Gastrocnemius medialis (tissue), 4 donors: ENCODE measurements at regions not wholly inside any gene's neighbourhood (a gene's known extent, or its start where the extent isn't known, plus 50 kb on each side); places are given as distances from the start of the nearest gene placed in this dataset.

Experiments used
- ATAC-seq, 2 donors: fragments of 150-250 bp; one replicate each; pipeline ENCODE4 v1.9.1; 2016
- DNase-seq, 2 donors: peaks; one replicate each; pipeline ENCODE4 v3.0.0-alpha.2; 2019
- H3K27ac ChIP-seq, 4 donors: fragments of 200-600 bp; sonication (generic); 1 replicate in 1 of 4; 2 replicates in 3 of 4; pipeline ENCODE4 v1.5.1; 2016 to 2018; ENCODE audit warnings: mild to moderate bottlenecking in 2 of 4, moderate library complexity in 1 of 4
- H3K27me3 ChIP-seq, 3 donors: fragments of 200-600 bp; sonication (generic) in 2 of 3; 1 replicate in 1 of 3; 2 replicates in 2 of 3; pipeline versions ENCODE4 v1.5.1 to v1.6.0; 2016 to 2019; ENCODE audit warnings: mild to moderate bottlenecking in 1 of 3, moderate library complexity in 1 of 3
- H3K36me3 ChIP-seq, 2 donors: fragments of 200-600 bp; sonication (generic) in 1 of 2; one replicate each; pipeline ENCODE4 v1.5.1; 2017 to 2018
- H3K4me1 ChIP-seq, 2 donors: fragments of 200-600 bp; sonication (generic) in 1 of 2; one replicate each; pipeline ENCODE4 v1.5.1; 2016 to 2017; ENCODE audit warnings: mild to moderate bottlenecking in 2 of 2
- H3K4me3 ChIP-seq, 4 donors: fragments of 200-600 bp; sonication (generic) in 3 of 4; 1 replicate in 1 of 4; 2 replicates in 3 of 4; pipeline ENCODE4 v1.5.1; 2016 to 2019; ENCODE audit warnings: mild to moderate bottlenecking in 2 of 4
- H3K9me3 ChIP-seq, 3 donors: fragments of 200-600 bp; sonication (generic) in 2 of 3; 1 replicate in 1 of 3; 2 replicates in 2 of 3; pipeline ENCODE4 v1.5.1; 2016 to 2019
- POLR2A ChIP-seq, 2 donors: fragments of 450-650 bp; IDR thresholded peaks; one replicate each; pipeline ENCODE4 v1.6.1; 2017; ENCODE audit warnings: antibody characterized with exemption in 2 of 2, mild to moderate bottlenecking in 2 of 2, moderate library complexity in 2 of 2
- in situ Hi-C, 4 donors: fragments of 200-750 bp; cut with MboI; loops; one replicate each; pipeline versions ENCODE4 v1.15.0 to v1.8.0; 2017; ENCODE audit warnings: low sequenced_read_pairs in 4 of 4
- intact Hi-C: fragments of 100-400 bp; cut with DNase I; formaldehyde crosslinking; loops from one replicate; pipeline ENCODE4 v1.15.1; 2023; ENCODE audit warnings: low total_unique reads
- TF ChIP-seq, protein P1 (sequence below), 5 experiments: fragments of 450-650 bp in 3 of 5; fragments of 200-600 bp in 2 of 5; sonication (generic) in 2 of 5; IDR thresholded peaks in 4 of 5; conservative IDR thresholded peaks in 1 of 5; 1 replicate in 4 of 5; 2 replicates in 1 of 5; pipeline ENCODE4 v1.5.1; 2016 to 2019; ENCODE audit warnings: antibody characterized with exemption in 5 of 5, mild to moderate bottlenecking in 3 of 5, moderate library complexity in 3 of 5

DNA sequence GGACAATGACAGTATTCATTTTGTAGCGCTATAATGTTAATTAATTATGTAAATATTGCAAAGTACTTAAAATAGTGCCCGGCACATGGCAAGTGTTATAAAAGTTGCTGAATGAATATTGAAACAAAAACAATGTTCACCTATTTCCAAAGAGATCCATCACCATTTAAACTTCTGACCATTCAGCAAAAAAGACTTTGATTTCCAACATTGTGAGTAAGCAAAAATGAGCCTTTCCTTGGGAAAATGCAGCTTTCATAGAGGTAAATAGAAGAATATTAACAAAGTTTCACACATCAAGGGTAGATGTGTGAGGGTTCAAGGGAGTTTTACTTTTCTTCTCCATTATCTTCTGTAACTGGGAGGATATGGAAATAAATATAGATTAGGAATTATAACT lies 1089.4 kb upstream of the C9orf72 start:
- DNase-seq = no peak
- no peaks in the 10 kb centered on the region for H3K4me1 ChIP-seq
- H3K4me3 ChIP-seq = no peak overlapping the region
- H3K36me3 ChIP-seq = no peaks in the 10 kb centered on the region
- no peaks in the 10 kb centered on the region for H3K9me3 ChIP-seq
- no peak overlapping the region for H3K27ac ChIP-seq
- no peaks in the 10 kb centered on the region for H3K27me3 ChIP-seq
- in situ Hi-C loops = no loop called here
- no peak for TF ChIP-seq POLR2A (IDR thresholded peaks at IDR 0.05)
- TF ChIP-seq, protein P1, sequence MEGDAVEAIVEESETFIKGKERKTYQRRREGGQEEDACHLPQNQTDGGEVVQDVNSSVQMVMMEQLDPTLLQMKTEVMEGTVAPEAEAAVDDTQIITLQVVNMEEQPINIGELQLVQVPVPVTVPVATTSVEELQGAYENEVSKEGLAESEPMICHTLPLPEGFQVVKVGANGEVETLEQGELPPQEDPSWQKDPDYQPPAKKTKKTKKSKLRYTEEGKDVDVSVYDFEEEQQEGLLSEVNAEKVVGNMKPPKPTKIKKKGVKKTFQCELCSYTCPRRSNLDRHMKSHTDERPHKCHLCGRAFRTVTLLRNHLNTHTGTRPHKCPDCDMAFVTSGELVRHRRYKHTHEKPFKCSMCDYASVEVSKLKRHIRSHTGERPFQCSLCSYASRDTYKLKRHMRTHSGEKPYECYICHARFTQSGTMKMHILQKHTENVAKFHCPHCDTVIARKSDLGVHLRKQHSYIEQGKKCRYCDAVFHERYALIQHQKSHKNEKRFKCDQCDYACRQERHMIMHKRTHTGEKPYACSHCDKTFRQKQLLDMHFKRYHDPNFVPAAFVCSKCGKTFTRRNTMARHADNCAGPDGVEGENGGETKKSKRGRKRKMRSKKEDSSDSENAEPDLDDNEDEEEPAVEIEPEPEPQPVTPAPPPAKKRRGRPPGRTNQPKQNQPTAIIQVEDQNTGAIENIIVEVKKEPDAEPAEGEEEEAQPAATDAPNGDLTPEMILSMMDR (IDR thresholded peaks at IDR 0.05 in 4 of 5, conservative IDR thresholded peaks at IDR 0.05 in 1 of 5) = no peak
- no peak for ATAC-seq
- intact Hi-C loops = no loop called here

DNA sequence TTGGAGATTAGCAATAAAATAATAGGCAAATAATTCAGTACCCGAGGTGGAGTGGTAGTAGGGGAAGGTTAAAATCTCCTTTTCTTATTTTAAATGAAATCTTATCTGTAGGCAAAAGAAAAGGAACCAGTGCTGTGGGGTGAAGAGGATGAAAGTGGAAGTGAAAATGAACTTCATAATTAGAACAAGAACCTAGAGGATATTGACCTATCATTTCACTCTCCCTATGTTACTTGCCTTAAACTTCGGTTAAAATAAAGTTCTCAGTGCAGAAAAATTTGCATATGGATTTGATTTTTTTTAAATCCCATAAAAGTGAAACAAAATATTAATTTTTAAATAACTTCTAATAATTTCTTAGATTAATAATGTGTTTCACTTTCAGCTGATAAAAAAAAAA lies 1094.9 kb upstream of the C9orf72 start:
- DNase-seq (no peak), ATAC-seq (no peak)
- no peaks in the 10 kb centered on the region for H3K36me3 ChIP-seq
- intact Hi-C loops (no loop called here), in situ Hi-C loops (no loop called here)
- TF ChIP-seq, protein P1 (IDR thresholded peaks at IDR 0.05 in 4 of 5, conservative IDR thresholded peaks at IDR 0.05 in 1 of 5) = no peak
- TF ChIP-seq POLR2A (IDR thresholded peaks at IDR 0.05) = no peak
- H3K4me3 ChIP-seq = no peak overlapping the region
- H3K27ac ChIP-seq = no peak overlapping the region
- no peaks in the 10 kb centered on the region for H3K27me3 ChIP-seq
- no peaks in the 10 kb centered on the region for H3K9me3 ChIP-seq
- no peaks in the 10 kb centered on the region for H3K4me1 ChIP-seq

DNA sequence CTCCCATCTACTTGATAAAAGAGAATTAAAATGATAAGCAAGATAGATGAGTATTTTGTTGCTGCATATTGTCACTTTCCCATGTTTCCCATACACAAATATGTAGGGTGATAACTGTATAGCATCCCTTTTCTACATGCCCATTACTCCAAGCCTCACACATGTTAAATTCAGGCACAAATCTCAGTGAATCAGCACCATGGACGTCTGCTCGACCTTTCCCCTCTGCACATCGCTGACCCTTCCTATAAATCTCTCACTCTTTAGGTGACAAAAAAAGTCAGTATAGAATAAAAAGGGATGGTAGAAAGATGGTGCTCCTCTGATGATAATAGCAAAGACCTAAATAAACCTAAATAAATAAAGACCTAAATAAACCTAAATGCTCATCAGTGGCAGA lies 1097.7 kb upstream of the C9orf72 start:
- H3K27me3 ChIP-seq = no peaks in the 10 kb centered on the region
- no peak overlapping the region for H3K27ac ChIP-seq
- no peak for DNase-seq
- ATAC-seq = no peak
- in situ Hi-C loops = no loop called here
- H3K36me3 ChIP-seq = no peaks in the 10 kb centered on the region
- TF ChIP-seq POLR2A (IDR thresholded peaks at IDR 0.05) = no peak
- TF ChIP-seq, protein P1 (IDR thresholded peaks at IDR 0.05 in 4 of 5, conservative IDR thresholded peaks at IDR 0.05 in 1 of 5) = no peak
- intact Hi-C loops = no loop called here
- no peaks in the 10 kb centered on the region for H3K4me1 ChIP-seq
- no peak overlapping the region for H3K4me3 ChIP-seq
- no peaks in the 10 kb centered on the region for H3K9me3 ChIP-seq

DNA sequence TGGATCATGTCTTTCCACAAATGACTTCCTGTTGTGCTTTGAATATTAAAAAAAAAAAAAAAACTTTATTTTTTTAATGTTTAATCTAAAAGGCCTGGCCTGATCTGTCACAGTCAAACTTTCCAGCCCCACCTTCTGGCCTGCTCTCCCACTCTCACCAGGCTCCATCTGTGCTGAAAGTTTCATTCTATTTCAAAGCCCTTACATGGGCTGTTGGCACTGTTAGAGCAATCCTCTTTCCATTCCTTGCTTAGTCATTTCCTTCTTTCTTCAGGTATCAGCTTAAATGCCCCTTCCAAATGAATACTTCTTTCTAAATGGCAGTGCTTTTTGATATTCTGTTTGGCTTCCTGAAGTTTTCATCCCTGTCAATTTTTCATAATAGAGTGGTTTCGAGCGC lies 1104.8 kb upstream of the C9orf72 start:
- intact Hi-C loops (no loop called here), in situ Hi-C loops (no loop called here)
- TF ChIP-seq, protein P1 (IDR thresholded peaks at IDR 0.05 in 4 of 5, conservative IDR thresholded peaks at IDR 0.05 in 1 of 5) = no peak
- TF ChIP-seq POLR2A (IDR thresholded peaks at IDR 0.05) = no peak
- H3K27me3 ChIP-seq = no peaks in the 10 kb centered on the region
- H3K27ac ChIP-seq = no peak overlapping the region
- no peak overlapping the region for H3K4me3 ChIP-seq
- no peaks in the 10 kb centered on the region for H3K36me3 ChIP-seq
- no peak for ATAC-seq
- DNase-seq = no peak
- no peaks in the 10 kb centered on the region for H3K4me1 ChIP-seq
- H3K9me3 ChIP-seq = no peaks in the 10 kb centered on the region

DNA sequence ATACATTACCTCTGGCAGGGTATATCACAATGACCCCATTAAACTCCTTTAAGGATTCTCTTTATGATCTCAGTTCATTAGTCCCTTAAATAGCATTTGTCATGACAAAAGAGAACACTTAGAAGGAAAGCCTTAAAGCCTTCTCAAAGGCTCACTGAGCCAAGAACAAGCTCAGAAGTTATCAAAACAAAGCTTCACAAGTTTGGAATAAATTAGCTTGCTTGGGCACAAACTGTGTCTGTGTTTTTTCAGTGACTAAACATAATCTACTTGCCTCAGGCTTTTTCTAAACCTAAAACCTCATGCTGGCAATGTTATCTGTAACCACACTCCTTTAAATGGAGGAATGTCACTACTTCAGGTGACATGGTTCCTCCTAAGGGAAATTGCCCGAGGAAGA lies 1114.9 kb upstream of the C9orf72 start:
- no peak overlapping the region for H3K27ac ChIP-seq
- no peaks in the 10 kb centered on the region for H3K27me3 ChIP-seq
- in situ Hi-C loops (no loop called here), intact Hi-C loops (no loop called here)
- ATAC-seq (no peak), DNase-seq (no peak)
- no peak overlapping the region for H3K4me3 ChIP-seq
- no peaks in the 10 kb centered on the region for H3K9me3 ChIP-seq
- TF ChIP-seq, protein P1 (IDR thresholded peaks at IDR 0.05 in 4 of 5, conservative IDR thresholded peaks at IDR 0.05 in 1 of 5) = no peak
- TF ChIP-seq POLR2A (IDR thresholded peaks at IDR 0.05) = no peak
- H3K36me3 ChIP-seq = no peaks in the 10 kb centered on the region
- H3K4me1 ChIP-seq = no peaks in the 10 kb centered on the region
